Inflammatory macrophage (primary cell): ENCODE measurements at regions not wholly inside any gene's neighbourhood (a gene's known extent, or its start where the extent isn't known, plus 50 kb on each side); places are given as distances from the start of the nearest gene placed in this dataset.
"Not testable (repeated sequence)": the region's sequence is repeated elsewhere in the genome, so short reads cannot be mapped to it uniquely, and the experiment has no call there.

ENCODE experiments used
- DNase-seq, 2 donors: peaks; one replicate each; pipeline ENCODE4 v3.0.0-alpha.2; 2020 to 2022

GRCh38 chr3:20539666-20540065 is 353.7 kb upstream of the SGO1 start:
- DNase-seq, result no peak

GRCh38 chr3:20537234-20537633 is 351.2 kb upstream of the SGO1 start:
- DNase-seq, result no peak

DNA sequence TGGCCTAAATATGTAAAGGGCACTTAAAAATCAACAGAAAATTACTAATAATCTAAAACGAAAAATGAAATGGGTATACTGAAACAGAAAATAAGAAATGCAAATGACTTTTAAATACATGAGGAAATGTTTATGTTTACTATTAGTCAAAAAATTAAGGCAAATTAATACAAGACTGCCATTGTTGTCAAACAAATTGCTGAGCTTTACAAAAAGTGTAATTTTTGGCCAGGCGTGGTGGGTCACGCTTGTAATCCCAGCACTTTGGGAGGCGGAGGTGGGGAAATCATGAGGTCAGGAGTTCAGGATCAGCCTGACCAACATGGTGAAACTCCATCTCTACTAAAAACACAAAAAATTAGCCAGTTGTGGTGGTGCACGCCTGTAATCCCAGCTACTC is 343.9 kb upstream of the SGO1 start:
- no peak for DNase-seq

DNA sequence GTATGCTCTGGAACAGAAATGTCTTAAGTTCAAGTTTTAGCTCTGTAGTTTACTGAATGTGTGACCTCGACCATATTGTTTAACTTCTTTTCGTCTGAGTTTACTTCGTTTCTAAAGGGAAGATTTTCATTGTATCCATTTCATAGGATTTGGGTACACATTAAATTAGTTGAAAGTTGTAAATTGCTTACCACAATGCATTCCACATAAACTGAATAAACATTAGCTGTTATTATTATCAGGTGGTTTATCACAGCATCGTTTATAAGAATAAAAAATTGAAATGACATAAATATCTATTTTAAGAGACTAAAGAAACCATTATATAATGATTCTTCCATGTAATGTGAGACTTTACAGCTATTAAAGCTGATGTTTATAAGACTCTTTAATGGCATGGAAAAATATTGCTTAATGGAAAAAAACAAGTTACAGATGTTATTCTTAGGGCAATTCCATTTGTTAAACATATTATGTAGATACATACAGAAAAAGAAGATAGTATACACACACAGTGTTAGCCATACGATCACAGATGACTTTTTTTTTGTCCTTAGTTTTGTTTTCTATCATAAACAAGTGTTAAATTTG is 342.3 kb upstream of the SGO1 start:
- no peak for DNase-seq

DNA sequence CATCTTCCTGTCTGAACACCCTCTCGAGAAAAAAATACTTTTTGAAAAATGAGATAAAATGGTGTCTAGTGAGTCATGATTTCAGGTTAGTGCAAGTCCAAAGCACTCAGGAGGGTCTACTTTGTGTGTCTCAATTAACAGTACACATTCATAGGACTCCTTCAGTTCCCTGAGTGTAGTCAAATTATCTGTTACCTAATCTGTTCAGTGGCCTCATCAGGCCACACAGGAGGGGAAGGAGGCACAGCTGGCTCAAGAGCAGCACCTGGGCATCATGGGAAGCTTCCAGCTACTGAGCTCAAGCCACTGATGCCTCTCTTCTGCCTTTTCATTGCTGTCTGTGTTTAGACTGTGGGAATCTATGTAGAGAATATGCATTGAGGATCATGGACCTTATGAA is 341.4 kb upstream of the SGO1 start:
- no peak for DNase-seq

DNA sequence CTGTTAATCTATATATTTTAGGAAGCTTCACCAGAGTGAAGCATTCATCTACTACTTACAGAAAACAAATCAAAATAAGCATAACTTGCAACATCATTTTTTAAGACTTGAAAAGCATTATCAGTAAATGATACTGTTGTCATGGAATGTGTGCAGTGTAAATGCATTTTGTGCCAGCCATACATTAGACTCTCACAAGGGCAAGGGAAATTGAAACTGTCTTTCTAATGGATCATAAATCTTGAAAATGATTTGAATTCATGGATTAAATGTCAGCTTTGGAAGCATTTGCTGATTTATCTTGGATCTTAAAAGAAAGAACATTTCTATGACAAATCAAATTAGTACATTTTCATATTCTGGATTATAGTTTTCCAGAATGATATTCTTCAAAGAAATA is 338.3 kb upstream of the SGO1 start:
- DNase-seq, result no peak

DNA sequence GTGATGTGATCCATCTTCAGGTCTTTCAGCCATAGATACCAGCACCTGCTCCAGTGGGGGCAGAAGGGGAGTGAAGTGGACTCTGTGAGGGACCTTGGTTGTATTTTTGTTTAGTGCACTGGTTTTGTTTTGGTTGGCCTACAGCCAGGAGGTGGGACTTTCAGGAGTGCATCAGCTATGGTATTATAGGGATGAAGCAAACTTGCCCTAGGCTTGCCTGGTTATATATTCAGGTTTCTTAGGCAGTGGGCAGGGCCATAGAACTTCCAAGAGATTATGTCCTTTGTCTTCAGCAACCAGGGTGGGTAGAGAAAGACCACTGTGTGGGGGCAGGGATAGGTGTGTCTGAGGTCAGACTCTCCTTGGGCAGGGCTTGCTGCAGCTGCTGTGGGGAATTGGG is 337.3 kb upstream of the SGO1 start:
- DNase-seq, result no peak

DNA sequence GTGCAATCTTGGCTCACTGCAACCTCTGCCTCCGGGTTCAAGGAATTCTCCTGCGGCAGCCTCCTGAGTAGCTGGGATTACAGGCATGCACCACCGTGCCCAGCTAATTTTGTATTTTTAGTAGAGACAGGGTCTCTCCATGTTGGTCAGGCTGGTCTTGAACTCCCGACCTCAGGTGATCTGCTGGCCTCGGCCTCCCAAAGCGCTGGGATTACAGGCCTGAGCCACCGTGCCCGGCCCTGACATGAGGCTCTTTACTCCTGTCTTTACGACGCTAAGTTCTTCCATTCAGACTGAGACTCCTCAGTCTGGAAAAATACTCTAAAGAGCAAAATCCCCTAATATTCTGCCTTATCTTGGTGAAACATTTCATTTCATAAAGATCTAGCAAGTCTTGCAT is 331.3 kb upstream of the SGO1 start:
- not testable (repeated sequence) for DNase-seq

DNA sequence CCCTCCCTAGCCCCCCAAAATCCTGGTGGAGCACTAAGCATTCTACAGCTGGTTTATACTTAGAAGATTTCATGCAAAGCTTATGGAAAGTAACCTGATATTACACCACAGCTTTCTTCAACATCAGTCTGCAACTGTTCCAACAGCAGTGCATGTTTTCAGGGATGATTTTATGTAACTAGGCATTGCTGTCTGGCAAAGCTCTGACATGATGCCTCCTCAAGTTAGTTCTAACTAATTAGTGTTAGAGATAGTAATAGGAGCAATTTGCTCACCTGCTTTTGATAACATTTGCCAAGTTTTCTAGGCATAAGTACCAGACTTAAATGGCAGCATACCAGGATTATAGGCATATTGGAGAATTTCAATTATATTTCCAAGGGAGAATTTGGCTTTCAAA is 330.3 kb upstream of the SGO1 start:
- DNase-seq, result no peak

- no peak for DNase-seq
Measured at GRCh38 chr3:20515834-20516233, 329.8 kb upstream of the SGO1 start.

GRCh38 chr3:20511863-20512505 is 326.0 kb upstream of the SGO1 start:
- DNase-seq, result peak; percentile 19 to 32

DNA sequence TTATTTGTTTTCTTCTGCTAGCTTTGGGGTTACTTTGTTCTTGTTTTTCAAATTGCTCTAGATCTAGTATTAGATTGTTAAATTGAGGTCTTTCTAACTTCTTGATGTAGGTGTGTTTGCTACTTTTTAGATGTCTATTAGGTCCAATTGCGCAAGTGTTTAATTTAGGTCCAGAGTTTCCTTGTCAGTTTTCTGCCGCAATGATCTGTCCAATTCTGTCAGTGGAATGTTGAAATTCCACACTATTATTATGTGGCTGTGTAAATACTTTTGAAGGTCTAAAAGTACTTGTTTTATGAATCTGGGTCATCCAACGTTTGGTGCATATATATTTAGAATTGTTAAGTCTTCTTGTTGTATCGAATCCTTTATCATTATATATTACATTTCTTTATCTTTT is 324.4 kb upstream of the SGO1 start:
- no peak for DNase-seq

DNA sequence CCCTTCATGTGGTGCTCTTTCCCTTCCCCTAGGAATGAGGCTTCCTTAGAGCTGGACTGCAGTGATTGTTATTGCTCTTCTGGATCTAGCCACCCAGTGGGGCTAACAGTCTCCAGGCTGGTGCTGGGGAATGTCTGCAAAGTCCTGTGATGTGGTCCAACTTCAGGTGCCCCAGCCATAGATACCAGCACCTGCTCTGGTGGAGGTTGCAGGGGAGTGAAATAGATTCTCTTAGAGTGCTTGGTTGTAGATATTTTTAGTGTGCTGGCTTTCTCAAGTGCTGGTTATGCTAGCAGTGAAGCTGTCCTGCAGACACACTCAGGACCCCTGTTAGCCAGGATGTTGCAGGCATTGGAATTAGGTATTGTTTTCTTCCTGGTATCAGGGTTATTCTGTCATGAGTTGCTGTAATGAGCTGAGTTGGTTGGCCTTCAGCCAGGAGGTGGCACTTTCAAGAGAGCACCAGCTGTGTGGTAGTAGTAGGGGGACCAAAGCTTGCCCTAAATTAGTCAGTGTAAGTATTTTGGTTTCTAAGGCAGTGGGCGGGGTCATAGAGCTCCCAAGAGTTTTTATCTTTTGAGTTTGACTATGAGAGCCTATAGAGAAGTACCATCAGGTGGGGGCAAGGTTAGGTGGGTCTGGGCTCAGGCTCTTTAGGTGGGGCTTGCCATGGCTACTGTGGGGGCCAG is 317.5 kb upstream of the SGO1 start:
- no peak for DNase-seq

DNA sequence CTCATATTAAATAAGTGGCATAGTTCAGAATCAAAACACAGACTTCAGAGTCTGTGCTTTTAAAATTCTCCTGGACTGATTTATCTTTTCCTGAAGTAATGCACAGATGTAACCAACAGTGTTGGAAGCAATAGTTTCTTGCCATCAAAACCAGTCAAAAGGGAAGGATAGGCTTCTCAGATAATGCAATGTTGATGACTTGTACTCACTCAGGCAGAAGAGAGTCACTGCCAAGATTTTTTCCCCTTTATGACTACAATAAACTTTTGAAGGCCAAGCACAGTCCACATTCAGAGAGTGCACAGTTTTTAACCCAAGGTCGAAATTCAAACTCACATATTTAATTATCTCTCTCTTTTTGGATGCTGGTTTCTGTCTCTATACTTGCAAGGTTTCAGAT is 305.0 kb upstream of the SGO1 start:
- DNase-seq, result no peak

DNA sequence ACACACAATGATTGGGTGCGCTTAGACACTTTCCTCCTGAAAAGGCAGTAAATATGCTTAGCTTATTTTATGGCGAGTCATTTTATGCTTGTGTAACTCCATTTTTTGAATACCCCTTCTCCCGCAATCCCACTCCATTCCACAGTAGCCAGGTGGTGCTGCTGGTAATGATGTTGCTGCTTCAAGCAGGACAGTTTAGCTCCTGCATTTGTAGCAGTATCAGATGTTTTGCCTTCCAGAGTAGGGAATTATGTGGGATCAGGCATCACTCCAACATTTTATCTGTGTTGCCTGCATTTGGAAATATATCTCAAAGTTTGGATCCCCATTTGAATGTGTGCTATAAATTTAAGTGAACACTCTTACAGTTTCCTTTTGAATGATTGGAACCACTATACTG is 302.1 kb upstream of the SGO1 start:
- no peak for DNase-seq

GRCh38 chr3:20484126-20484525 is 298.1 kb upstream of the SGO1 start:
- DNase-seq, result no peak

DNA sequence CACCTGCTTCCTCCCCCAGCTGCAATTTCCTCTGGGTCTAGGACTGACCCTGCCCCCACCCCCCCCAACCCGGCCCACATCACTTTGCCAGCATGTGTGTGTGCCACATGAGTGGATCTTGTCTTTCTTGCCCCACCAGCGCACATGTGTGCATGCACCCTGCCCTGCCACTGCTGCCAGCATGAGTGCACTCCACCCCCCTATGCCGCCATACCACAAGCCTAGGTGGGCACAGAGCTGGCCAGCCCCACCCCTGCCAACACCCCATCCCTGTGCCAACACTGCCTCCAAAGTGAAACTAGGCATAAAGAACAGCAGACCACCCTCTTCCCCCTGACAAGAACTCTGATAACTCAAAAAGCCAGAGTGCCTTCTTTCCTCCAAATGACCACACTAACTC is 296.3 kb upstream of the SGO1 start:
- DNase-seq, result no peak

GRCh38 chr3:20480786-20481365 is 294.9 kb upstream of the SGO1 start:
- no peak for DNase-seq

- DNase-seq, result no peak
Measured at GRCh38 chr3:20478436-20478835, 292.4 kb upstream of the SGO1 start.

GRCh38 chr3:20464237-20464636 is 278.2 kb upstream of the SGO1 start:
- DNase-seq, result not testable (repeated sequence)

DNA sequence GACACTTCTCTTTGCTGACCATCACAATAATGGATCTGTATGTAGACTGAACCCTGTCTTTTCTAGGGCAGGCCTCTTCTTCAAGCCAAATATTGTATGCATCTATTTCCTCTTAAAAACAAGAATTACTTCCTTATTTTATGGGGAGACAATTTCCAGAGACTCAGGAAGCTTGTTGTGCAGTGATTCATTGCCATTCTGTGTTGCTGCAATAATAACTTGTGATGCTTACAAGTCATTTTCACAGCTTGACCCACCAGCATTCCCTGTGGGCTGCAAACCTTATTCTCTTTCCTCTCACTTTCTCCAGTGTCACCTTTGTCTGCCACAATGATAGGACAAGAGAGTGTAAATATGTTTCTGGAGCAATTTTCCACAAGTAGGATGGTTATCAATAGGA is 276.7 kb upstream of the SGO1 start:
- DNase-seq, result peak; percentile 17 to 25

DNA sequence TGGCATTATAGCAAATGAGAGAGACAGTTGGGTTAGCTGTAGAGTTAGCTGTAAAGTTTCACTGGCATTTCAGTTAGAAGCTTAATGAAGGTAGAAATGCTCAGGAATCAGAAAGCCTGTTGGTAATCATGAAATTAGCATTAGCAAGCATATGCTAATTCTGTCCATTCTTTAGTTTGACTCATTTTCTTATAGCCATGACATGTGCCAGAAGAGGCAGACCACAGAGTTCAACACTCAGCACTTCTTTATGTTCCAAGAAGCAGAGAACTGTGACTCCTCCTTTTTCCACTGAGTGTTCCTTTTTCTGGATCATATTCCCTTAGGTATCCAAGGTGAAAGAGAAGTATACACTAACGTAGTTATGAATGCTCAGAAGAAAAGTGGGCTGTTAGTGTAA is 276.2 kb upstream of the SGO1 start:
- DNase-seq, result no peak

DNA sequence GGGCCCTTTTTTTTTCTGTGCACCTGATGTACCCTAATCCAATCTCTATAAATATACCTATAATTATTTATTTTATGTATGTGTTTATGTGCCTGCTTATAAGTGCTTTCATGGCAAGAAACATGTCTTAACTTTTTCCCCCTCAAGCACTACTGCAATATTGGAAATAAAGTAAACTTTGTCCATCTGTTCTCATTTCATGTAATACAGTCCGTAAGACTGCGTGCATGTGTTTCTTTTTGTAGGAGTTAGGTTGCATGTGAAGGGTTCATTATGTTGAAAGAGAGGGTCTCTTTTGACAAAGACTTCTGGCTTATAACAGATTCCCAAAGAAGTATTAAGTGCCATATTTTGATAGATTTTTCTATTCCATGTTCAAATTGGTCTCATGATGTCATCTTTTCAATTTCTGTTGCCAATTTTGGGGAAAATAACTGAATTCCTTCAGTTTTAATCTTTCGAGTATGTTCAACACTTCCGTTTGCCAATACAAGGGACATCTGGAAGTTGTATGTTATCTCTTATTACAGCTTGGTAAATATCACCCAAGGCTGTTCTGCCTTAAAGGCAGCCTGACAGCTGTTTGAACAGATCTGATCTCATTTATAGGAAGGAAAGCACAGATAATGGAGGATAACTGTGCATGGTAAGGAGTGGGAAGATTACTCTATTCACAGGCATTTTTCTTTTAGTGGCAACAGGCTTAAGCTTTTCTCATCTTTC is 273.1 kb upstream of the SGO1 start:
- no peak for DNase-seq
